ENCODE measurements at regions not wholly inside any gene's neighbourhood (a gene's known extent, or its start where the extent isn't known, plus 50 kb on each side); places are given as distances from the start of the nearest gene placed in this dataset.

GRCh38 chr4:96227515-96227914, 387.6 kb downstream of the PDHA2 start:
- TF ChIP-seq CTCF (IDR thresholded peaks at IDR 0.05) (no peak), ZFX (IDR thresholded peaks at IDR 0.05; ENCODE audit: borderline replicate concordance) (no peak)

All from 22Rv1 (cell line).